Vagina (tissue), 2 donors: ENCODE measurements at regions not wholly inside any gene's neighbourhood (a gene's known extent, or its start where the extent isn't known, plus 50 kb on each side); places are given as distances from the start of the nearest gene placed in this dataset.

Experiments used
- CTCF ChIP-seq, 3 experiments: fragments of 450-650 bp in 2 of 3; fragments of 200-600 bp in 1 of 3; sonication (generic) in 1 of 3; IDR thresholded peaks; one replicate each; pipeline ENCODE4 v1.5.1; 2017 to 2019; ENCODE audit warnings: antibody characterized with exemption in 3 of 3, mild to moderate bottlenecking in 2 of 3, moderate library complexity in 2 of 3
- POLR2A ChIP-seq, 2 donors: fragments of 450-650 bp; IDR thresholded peaks; one replicate each; pipeline ENCODE4 v1.6.1; 2017; ENCODE audit warnings: antibody characterized with exemption in 2 of 2, mild to moderate bottlenecking in 2 of 2, moderate library complexity in 2 of 2

GRCh38 chr2:81389203-81389602 lies 1084.7 kb upstream of the LRRTM1 start:
- TF ChIP-seq CTCF (IDR thresholded peaks at IDR 0.05) (no peak), POLR2A (IDR thresholded peaks at IDR 0.05) (no peak)
